C4-2B (cell line): ENCODE measurements at regions not wholly inside any gene's neighbourhood (a gene's known extent, or its start where the extent isn't known, plus 50 kb on each side); places are given as distances from the start of the nearest gene placed in this dataset.

ENCODE experiments used
- H3K27ac ChIP-seq: fragments of 450-650 bp; 2 replicates; pipeline ENCODE4 v1.5.1; 2017
- CTCF ChIP-seq: fragments of 450-650 bp; conservative IDR thresholded peaks from 2 replicates; pipeline ENCODE4 v1.5.1; 2017; ENCODE audit warnings: mild to moderate bottlenecking
- ZFX ChIP-seq: fragments of 450-650 bp; IDR thresholded peaks from 2 replicates; pipeline ENCODE4 v1.6.1; 2017

- no peak overlapping the region for H3K27ac ChIP-seq
- TF ChIP-seq ZFX, result no peak
- no peak for TF ChIP-seq CTCF
Measured at GRCh38 chr2:8515864-8516533, 165.9 kb upstream of the ID2 start.

GRCh38 chr2:8517850-8518498 is 163.9 kb upstream of the ID2 start:
- TF ChIP-seq CTCF, result no peak
- TF ChIP-seq ZFX, result no peak
- H3K27ac ChIP-seq, result no peak overlapping the region

GRCh38 chr2:8518979-8519668 is 162.7 kb upstream of the ID2 start:
- TF ChIP-seq CTCF (no peak), ZFX (no peak)
- no peak overlapping the region for H3K27ac ChIP-seq

GRCh38 chr2:8520791-8521344 is 161.0 kb upstream of the ID2 start:
- no peak overlapping the region for H3K27ac ChIP-seq
- TF ChIP-seq ZFX (no peak), CTCF (no peak)

GRCh38 chr2:8522687-8523086 is 159.2 kb upstream of the ID2 start:
- TF ChIP-seq CTCF, result no peak
- TF ChIP-seq ZFX, result no peak
- H3K27ac ChIP-seq, result no peak overlapping the region

- TF ChIP-seq ZFX, result no peak
- no peak for TF ChIP-seq CTCF
- H3K27ac ChIP-seq, result no peak overlapping the region
Measured at GRCh38 chr2:8524388-8524787, 157.5 kb upstream of the ID2 start.

GRCh38 chr2:8524823-8525222 is 157.0 kb upstream of the ID2 start:
- TF ChIP-seq ZFX (no peak), CTCF (no peak)
- peak overlapping the region; percentile 72 for H3K27ac ChIP-seq
